Ovary (tissue), 3 donors: ENCODE measurements at regions not wholly inside any gene's neighbourhood (a gene's known extent, or its start where the extent isn't known, plus 50 kb on each side); places are given as distances from the start of the nearest gene placed in this dataset.

ENCODE experiments used
- CTCF ChIP-seq, 3 donors: fragments of 450-650 bp in 2 of 3; fragments of 200-600 bp in 1 of 3; IDR thresholded peaks; one replicate each; pipeline versions ENCODE4 v1.5.1 to v1.8.0; 2016 to 2022; ENCODE audit warnings: antibody characterized with exemption in 3 of 3, mild to moderate bottlenecking in 1 of 3
- EP300 ChIP-seq: sonication (generic); formaldehyde crosslinking; IDR thresholded peaks from one replicate; pipeline ENCODE4 v1.6.1; 2017; ENCODE audit warnings: antibody characterized with exemption
- POLR2A ChIP-seq: fragments of 450-650 bp; IDR thresholded peaks from one replicate; pipeline ENCODE4 v1.6.1; 2017; ENCODE audit warnings: antibody characterized with exemption, mild to moderate bottlenecking, moderate library complexity
- donor health status: DM: no; HTN: no; CAD: no.

GRCh38 chr4:147222906-147223305, 258.0 kb upstream of the EDNRA start:
- TF ChIP-seq CTCF (IDR thresholded peaks at IDR 0.05) = no peak
- TF ChIP-seq EP300 = no peak
- TF ChIP-seq POLR2A = no peak
